NCI-H524 treated with DMSO at 0.1 percent for 48 hours (cell line): ENCODE measurements at regions not wholly inside any gene's neighbourhood (a gene's known extent, or its start where the extent isn't known, plus 50 kb on each side); places are given as distances from the start of the nearest gene placed in this dataset.
"Not testable (repeated sequence)": the region's sequence is repeated elsewhere in the genome, so short reads cannot be mapped to it uniquely, and the experiment has no call there.

Source experiments
- DNase-seq: peaks from one replicate; lab custom pipeline; 2025; lab: John Stamatoyannopoulos, UW

DNA sequence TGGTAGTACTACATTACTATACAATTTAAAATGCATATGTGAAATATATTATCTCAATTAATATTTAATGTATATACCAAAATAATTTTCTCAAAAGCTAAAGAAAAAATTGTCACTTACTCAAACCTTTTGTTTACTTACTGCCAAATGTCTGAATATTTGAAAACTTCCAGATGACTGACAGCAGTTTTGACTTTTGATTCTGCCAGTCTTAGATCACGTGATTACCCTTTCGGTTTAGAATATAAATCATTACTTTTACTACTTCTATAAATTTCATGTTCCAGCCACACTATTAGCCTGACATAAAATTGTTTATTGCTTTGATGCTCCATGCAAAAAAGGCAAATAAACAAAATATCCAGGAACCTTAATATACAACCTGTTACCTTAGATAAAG lies 680.7 kb upstream of the ID4 start:
- no peak for DNase-seq

- no peak for DNase-seq
These were observed 679.7 kb upstream of the ID4 start for GRCh38 chr6:19157486-19157885.

GRCh38 chr6:19158586-19158985 lies 678.6 kb upstream of the ID4 start:
- DNase-seq = no peak

DNA sequence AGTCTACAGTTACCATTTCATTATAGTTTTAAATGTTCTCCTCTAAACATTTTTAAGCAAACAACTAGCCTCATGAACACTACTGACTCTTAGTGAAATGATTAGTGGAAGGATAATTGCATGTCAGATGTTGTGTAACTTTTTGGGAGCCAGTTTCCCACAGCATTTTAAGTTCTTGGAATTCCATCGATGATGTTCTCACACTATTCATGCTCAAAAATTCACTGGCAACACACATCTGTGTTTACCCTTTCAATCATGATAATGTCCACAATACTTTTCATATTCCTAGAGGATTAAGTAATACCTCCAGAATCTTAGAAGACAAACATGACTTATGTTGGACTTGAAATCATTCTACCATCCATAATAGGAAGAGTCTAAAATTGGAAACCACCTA lies 678.1 kb upstream of the ID4 start:
- DNase-seq = no peak

DNA sequence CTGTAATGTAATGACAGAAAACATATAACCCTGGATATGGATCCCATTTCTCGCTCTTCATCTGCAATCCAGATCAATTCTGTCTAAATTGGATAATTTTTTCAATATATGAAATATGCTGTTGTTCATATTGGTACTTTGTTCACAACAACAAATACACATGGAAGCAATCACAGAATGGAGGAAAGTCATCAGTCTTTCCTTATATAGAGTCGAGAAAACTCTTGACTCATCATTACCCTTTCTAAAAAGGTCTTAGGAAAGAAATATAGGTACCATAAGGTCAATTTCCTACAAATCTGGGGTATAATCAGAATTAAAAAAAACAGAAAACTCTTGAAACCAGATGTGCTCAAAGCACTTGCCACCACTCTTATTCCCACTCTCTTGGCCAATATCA lies 677.6 kb upstream of the ID4 start:
- DNase-seq = no peak

DNA sequence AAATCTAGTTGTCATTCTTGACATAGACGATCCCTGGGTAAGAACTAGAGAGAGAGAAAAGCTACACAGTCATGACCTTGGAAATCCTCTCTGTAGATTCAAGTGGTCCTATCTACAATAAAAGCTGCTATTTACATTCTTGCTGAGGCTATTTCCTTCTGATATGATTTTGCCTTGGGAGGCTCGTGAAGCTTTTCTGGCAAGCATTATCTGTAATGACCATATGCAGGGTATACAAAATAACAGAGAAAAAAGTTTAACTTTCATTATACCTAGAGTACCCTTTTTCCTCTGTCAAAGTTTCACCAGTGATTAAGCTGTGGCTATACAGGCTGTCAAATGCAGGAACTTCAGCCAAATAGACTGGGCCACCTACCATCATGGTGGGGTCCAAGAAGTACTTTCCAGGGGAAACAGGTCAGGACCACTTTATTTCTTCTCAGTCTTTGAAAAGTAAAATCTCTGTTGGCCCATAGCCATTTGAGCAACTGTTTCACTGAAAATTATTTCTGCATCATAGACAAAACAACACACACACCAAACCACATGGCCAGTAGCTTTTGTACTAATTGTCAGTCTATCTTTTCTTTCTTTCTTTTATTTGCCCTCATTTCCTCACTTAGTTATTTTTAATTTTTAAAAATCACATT lies 677.0 kb upstream of the ID4 start:
- no peak for DNase-seq

- no peak for DNase-seq
These were observed 669.9 kb upstream of the ID4 start for GRCh38 chr6:19167251-19167650.

DNA sequence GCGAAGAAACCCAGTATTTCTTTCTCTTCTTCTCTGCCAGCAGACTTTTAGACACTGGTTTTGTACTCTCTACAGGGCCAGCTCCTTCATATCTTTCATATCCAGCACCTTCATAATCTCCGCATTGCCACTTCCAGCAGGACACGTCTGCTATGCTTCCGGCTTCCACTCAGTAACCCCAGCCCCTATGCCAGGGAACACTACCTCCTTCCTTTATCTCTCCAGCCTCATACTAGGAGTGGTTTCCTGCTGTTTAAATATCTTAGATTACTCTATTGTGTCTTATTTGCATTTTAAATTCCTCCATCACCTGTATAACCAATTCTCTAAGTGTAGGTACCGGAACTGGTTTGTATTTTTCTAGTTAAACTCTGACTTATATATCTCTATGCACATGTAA lies 667.8 kb upstream of the ID4 start:
- DNase-seq = no peak

- DNase-seq = peak; percentile 2
These were observed 662.1 kb upstream of the ID4 start for GRCh38 chr6:19175023-19175422.

- DNase-seq = no peak
These were observed 656.7 kb upstream of the ID4 start for GRCh38 chr6:19180348-19181072.

GRCh38 chr6:19181211-19181610 lies 656.0 kb upstream of the ID4 start:
- DNase-seq = no peak

- DNase-seq = no peak
These were observed 643.5 kb upstream of the ID4 start for GRCh38 chr6:19193624-19194023.

GRCh38 chr6:19204445-19204844 lies 632.7 kb upstream of the ID4 start:
- no peak for DNase-seq

- DNase-seq = no peak
These were observed 632.1 kb upstream of the ID4 start for GRCh38 chr6:19205076-19205475.

DNA sequence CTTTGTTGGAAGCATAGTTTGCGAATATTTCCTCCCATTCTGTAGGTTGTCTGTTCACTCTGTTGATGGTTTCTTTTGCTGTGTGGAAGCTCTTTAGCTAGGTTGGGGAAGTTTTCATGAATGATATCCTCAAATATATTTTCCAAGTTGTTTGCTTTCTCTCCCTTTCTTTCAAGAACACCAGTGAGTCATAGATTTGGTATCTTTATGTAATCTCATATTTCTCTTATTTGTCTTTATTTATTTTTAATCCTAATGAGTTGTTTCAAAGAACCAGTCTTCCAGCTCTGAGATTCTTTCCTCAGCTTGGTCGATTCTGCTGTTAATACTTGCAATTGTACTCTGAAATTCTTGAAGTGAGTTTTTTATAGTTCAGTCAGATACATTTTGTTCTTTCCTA lies 628.0 kb upstream of the ID4 start:
- DNase-seq = no peak

DNA sequence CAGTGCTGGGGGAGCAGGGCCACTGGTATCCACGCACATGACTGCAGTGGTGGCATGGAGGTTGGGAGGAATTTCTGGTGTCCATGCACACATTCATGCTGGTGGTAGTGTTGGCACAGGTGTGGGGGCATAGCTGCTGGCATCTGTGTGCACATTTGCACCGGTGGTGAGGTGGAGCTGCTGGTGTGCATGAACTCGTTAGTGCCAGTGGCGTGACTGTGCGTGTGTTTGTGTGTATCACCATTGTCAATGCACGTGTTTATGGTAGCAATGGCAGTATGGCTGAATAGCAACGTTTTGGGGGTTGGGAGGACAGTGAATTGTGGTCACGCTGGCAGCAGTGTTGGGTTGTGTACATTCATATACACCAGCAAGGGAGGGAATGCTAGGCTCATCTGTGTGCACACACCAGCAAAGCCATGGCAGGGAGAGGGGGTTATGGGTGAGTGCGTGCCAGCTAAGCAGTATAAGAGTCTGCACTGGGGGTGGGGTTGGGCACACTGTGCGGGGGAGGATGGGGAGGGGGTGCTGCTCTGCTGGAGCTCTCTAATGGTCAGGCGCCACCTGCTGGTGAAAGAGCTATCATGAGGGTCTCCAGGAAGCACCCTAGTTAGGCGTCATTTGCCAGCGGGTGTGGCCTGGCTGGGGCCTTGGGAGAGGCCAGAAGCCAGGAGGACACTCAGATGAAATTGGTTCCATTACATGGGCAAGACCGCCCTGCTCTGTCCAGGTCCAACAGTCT lies 626.1 kb upstream of the ID4 start:
- no peak for DNase-seq

DNA sequence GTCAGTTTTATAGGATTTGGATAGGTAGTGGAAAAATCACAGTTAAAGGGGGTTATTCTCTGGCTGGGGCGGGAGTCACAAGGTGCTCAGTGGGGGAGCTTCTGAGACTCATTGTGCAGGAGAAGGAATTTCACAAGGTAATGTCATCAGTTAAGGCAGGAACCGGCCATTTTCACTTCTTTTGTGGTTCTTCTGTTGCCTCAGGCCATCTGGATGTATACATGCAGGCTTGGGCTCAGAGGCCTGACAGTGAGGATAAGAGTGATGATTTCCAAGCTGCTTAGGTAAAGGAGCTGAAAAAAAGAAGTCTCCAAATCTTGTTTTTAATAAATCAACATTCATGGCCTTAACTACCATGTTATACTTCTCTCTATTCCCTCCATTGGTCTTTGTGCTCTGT lies 622.9 kb upstream of the ID4 start:
- DNase-seq = no peak

DNA sequence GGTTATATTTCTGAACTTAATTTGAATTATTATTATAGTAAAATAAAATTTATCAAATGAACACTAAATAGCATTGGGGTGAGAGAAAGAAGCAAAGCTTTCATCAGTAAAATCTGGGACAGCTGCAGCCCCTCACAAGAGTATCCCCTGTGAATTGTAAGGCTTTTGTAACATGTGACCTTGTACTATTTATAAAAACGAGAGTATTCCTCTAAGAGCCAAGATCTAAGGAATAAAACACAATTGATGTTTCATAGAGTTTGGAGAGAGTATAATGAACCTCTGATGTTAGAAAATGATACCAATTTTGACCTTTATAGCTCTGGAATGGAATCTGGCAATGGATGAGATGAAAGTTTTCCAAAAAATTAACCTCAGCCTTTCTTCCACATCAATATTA lies 617.2 kb upstream of the ID4 start:
- no peak for DNase-seq

- no peak for DNase-seq
These were observed 605.1 kb upstream of the ID4 start for GRCh38 chr6:19231878-19232561.

DNA sequence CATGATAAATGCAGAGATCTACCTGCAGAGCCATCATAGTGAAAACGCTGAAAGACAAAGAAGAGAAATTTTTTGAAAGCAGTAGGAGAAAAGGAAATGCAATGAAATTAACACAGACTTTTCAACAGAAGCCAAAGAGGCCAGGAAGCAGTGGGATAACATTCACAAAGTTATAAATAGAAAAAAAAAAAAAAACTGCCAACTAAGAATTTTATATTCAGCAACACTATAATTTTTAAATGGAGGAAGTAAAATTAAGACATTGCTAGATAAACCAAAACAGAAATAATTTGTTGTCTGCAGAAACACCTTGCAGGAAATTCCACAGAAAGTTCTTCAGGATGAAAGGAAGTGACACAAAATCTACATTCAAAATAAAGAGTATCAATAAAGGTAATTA lies 591.5 kb upstream of the ID4 start:
- DNase-seq = no peak

DNA sequence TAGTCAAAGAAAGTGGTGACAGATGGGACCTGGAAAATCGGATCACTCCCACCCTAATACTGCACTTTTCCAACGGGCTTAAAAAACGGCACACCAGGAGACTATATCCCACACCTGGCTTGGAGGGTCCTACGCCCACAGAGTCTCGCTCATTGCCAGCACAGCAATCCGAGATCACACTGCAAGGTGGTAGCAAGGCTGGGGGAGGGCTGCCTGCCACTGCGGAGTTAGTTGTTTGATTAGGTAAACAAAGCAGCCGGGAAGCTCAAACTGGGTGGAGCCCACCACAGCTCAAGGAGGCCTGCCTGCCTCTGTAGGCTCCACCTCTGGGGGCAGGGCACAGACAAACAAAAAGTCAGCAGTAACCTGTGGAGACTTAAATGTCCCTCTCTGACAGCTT lies 590.0 kb upstream of the ID4 start:
- DNase-seq = not testable (repeated sequence)

- not testable (repeated sequence) for DNase-seq
These were observed 581.0 kb upstream of the ID4 start for GRCh38 chr6:19256123-19256522.

DNA sequence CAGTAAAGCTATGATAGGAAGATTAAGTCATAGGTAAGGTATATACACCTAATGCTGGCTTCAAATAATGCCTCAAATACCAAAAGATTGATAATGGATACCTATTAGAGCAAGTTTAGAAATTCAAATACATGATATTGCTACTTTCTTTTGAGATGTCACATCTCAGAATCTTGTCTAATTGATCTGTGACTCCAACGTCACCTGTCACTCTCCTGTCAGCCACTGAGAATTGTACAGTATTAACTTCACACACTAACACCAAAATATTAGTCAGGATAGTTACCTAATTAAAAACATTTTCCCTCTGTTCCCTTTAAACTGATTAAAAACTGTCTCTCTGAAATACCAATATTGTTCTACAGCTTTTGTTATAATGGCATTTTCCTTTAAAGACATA lies 575.5 kb upstream of the ID4 start:
- no peak for DNase-seq
